Liver (tissue), 3 donors: ENCODE measurements at regions not wholly inside any gene's neighbourhood (a gene's known extent, or its start where the extent isn't known, plus 50 kb on each side); places are given as distances from the start of the nearest gene placed in this dataset.

Experiments
- FOXA1 ChIP-seq: IDR thresholded peaks from 2 replicates; pipeline ENCODE4 v1.6.1; 2016; ENCODE audit warnings: antibody characterized with exemption
- HNF4A ChIP-seq, 2 donors: conservative IDR thresholded peaks; 2 replicates each; pipeline ENCODE4 v1.6.1; 2016; ENCODE audit warnings: antibody characterized with exemption in 2 of 2, mild to moderate bottlenecking in 2 of 2
- RAD21 ChIP-seq, 2 donors: IDR thresholded peaks; 2 replicates each; pipeline ENCODE4 v1.6.1; 2016; ENCODE audit warnings: antibody characterized with exemption in 2 of 2, mild to moderate bottlenecking in 2 of 2
- RXRA ChIP-seq, 2 donors: IDR thresholded peaks; 2 replicates each; pipeline ENCODE4 v1.6.1; 2017 to 2018; ENCODE audit warnings: antibody characterized with exemption in 2 of 2, mild to moderate bottlenecking in 1 of 2
- SP1 ChIP-seq: IDR thresholded peaks from 2 replicates; pipeline ENCODE4 v1.6.1; 2018; ENCODE audit warnings: antibody characterized with exemption, mild to moderate bottlenecking
- TAF1 ChIP-seq: conservative IDR thresholded peaks from 2 replicates; pipeline ENCODE4 v1.6.1; 2016; ENCODE audit warnings: antibody characterized with exemption, mild to moderate bottlenecking
- TF ChIP-seq, protein P1 (sequence below): fragments of 150-350 bp; IDR thresholded peaks from 2 replicates; pipeline ENCODE4 v1.5.1; 2017; ENCODE audit warnings: improper control_type of control experiment, low read depth, low read length; ENCODE audit not compliant: missing input control
- TF ChIP-seq, protein P2 (sequence below): IDR thresholded peaks from 2 replicates; pipeline ENCODE4 v1.6.1; 2016; ENCODE audit warnings: antibody characterized with exemption, mild to moderate bottlenecking
- donor health status: healthy.
- donor health status: healthy.

DNA sequence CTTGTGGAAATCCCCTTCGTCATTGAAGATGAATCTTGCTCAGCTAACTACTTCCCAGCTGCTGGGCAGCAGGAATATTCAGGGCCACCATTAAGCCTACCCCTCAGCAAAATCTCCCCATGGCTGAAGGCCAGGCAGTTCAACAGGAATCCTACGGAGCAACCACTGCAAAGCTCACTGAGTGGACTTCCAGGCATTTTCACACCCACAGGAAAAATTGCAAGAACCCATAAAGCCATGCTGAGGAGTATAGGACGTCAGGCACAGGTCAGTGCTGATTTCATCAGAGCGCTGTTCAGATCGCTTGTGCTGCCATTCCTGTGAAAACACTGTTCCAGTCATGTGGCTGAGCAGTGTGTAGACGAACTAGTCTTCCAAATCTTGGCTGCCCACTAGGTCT is 134.8 kb upstream of the TACR1 start:
- TF ChIP-seq RXRA (IDR thresholded peaks at IDR 0.05) (no peak), FOXA1 (no peak), HNF4A (conservative IDR thresholded peaks at IDR 0.05) (no peak), RAD21 (IDR thresholded peaks at IDR 0.05) (no peak), TAF1 (no peak), SP1 (no peak)
- TF ChIP-seq, protein P1, sequence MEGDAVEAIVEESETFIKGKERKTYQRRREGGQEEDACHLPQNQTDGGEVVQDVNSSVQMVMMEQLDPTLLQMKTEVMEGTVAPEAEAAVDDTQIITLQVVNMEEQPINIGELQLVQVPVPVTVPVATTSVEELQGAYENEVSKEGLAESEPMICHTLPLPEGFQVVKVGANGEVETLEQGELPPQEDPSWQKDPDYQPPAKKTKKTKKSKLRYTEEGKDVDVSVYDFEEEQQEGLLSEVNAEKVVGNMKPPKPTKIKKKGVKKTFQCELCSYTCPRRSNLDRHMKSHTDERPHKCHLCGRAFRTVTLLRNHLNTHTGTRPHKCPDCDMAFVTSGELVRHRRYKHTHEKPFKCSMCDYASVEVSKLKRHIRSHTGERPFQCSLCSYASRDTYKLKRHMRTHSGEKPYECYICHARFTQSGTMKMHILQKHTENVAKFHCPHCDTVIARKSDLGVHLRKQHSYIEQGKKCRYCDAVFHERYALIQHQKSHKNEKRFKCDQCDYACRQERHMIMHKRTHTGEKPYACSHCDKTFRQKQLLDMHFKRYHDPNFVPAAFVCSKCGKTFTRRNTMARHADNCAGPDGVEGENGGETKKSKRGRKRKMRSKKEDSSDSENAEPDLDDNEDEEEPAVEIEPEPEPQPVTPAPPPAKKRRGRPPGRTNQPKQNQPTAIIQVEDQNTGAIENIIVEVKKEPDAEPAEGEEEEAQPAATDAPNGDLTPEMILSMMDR = no peak
- TF ChIP-seq, protein P2, sequence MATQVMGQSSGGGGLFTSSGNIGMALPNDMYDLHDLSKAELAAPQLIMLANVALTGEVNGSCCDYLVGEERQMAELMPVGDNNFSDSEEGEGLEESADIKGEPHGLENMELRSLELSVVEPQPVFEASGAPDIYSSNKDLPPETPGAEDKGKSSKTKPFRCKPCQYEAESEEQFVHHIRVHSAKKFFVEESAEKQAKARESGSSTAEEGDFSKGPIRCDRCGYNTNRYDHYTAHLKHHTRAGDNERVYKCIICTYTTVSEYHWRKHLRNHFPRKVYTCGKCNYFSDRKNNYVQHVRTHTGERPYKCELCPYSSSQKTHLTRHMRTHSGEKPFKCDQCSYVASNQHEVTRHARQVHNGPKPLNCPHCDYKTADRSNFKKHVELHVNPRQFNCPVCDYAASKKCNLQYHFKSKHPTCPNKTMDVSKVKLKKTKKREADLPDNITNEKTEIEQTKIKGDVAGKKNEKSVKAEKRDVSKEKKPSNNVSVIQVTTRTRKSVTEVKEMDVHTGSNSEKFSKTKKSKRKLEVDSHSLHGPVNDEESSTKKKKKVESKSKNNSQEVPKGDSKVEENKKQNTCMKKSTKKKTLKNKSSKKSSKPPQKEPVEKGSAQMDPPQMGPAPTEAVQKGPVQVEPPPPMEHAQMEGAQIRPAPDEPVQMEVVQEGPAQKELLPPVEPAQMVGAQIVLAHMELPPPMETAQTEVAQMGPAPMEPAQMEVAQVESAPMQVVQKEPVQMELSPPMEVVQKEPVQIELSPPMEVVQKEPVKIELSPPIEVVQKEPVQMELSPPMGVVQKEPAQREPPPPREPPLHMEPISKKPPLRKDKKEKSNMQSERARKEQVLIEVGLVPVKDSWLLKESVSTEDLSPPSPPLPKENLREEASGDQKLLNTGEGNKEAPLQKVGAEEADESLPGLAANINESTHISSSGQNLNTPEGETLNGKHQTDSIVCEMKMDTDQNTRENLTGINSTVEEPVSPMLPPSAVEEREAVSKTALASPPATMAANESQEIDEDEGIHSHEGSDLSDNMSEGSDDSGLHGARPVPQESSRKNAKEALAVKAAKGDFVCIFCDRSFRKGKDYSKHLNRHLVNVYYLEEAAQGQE = no peak
